MCF 10A (cell line): ENCODE measurements at regions not wholly inside any gene's neighbourhood (a gene's known extent, or its start where the extent isn't known, plus 50 kb on each side); places are given as distances from the start of the nearest gene placed in this dataset.

ENCODE experiments used
- BruUV-seq: library from RNA; stranded (reverse); fragments of 400-500 nt; replicated peaks from 2 replicates; lab custom pipeline; 2021; lab: Mats Ljungman, UMichigan
- CTCF ChIA-PET: fragments of 300-600 bp; sonication (Branson Sonifier 250); formaldehyde crosslinking; extraction: SDS; loops from one replicate; lab custom pipeline; 2021; ENCODE audit warnings: antibody characterized with exemption, inconsistent platforms; lab: Yijun Ruan, JAX
- POLR2A ChIA-PET: fragments of 300-600, 350-650 bp; sonication (Branson Sonifier 250); formaldehyde crosslinking; extraction: SDS; loops from one replicate; lab custom pipeline; 2020; ENCODE audit warnings: antibody characterized with exemption, inconsistent platforms; lab: Yijun Ruan, JAX
- DNase-seq: peaks from one replicate; pipeline ENCODE4 v3.0.0-alpha.2; 2018; ENCODE audit not compliant: unreplicated experiment
- H3K27ac Mint-ChIP-seq: one replicate; pipeline ENCODE4 v1.8.0; 2022; ENCODE audit warnings: mild to moderate bottlenecking, low read depth, mixed read lengths; ENCODE audit not compliant: unreplicated experiment
- H3K27me3 Mint-ChIP-seq: one replicate; pipeline ENCODE4 v1.8.0; 2022; ENCODE audit warnings: mixed read lengths; ENCODE audit not compliant: insufficient read depth, unreplicated experiment
- H3K36me3 Mint-ChIP-seq: one replicate; pipeline ENCODE4 v1.8.0; 2022; ENCODE audit warnings: mild to moderate bottlenecking, moderate library complexity, mixed read lengths; ENCODE audit not compliant: insufficient read depth, unreplicated experiment
- H3K4me1 Mint-ChIP-seq: one replicate; pipeline ENCODE4 v1.8.0; 2022; ENCODE audit warnings: mixed read lengths; ENCODE audit not compliant: insufficient read depth, unreplicated experiment
- H3K4me3 Mint-ChIP-seq: one replicate; pipeline ENCODE4 v1.8.0; 2022; ENCODE audit warnings: mild to moderate bottlenecking, moderate library complexity, mixed read lengths; ENCODE audit not compliant: unreplicated experiment
- H3K9me3 Mint-ChIP-seq: one replicate; pipeline ENCODE4 v1.8.0; 2022; ENCODE audit warnings: mixed read lengths; ENCODE audit not compliant: unreplicated experiment
- CTCF ChIP-seq: fragments of 200-600 bp; IDR thresholded peaks from one replicate; pipeline ENCODE4 v1.8.0; 2022; ENCODE audit warnings: antibody characterized with exemption, mild to moderate bottlenecking; ENCODE audit not compliant: unreplicated experiment
- intact Hi-C: fragments of 100-400 bp; cut with micrococcal nuclease; formaldehyde crosslinking; loops from 2 replicates; pipeline ENCODE4 v1.14.1; 2022

GRCh38 chr11:71097506-71098240 is 154.7 kb downstream of the SHANK2 start:
- no peaks in the 10 kb centered on the region for H3K4me1 Mint-ChIP-seq
- intact Hi-C loops: no loop called here
- no peak for DNase-seq
- BruUV-seq: no TSS peak
- no peak overlapping the region for H3K4me3 Mint-ChIP-seq
- H3K36me3 Mint-ChIP-seq: no peaks in the 10 kb centered on the region
- ChIA-PET CTCF (interaction anchor here (0.7 kb wide), 1 partner anchor 217 kb away, joined by 4 read pairs; no protein-coding TSS in a partner anchor), POLR2A (interaction anchor here (0.6 kb wide), 1 partner anchor 236 kb away, joined by 3 read pairs; no protein-coding TSS in a partner anchor)
- no peak overlapping the region for H3K27ac Mint-ChIP-seq
- no peak for TF ChIP-seq CTCF
- H3K27me3 Mint-ChIP-seq: no peaks in the 10 kb centered on the region
- peaks cover 19% of the 10 kb centered on the region for H3K9me3 Mint-ChIP-seq

- POLR2A ChIA-PET: interaction anchor here (0.6 kb wide), 1 partner anchor 237 kb away, joined by 3 read pairs; no protein-coding TSS in a partner anchor
- no TSS peak for BruUV-seq
- Mint-ChIP-seq H3K4me1 (no peaks in the 10 kb centered on the region), H3K9me3 (peaks cover 26% of the 10 kb centered on the region), H3K4me3 (no peak overlapping the region), H3K27me3 (no peaks in the 10 kb centered on the region), H3K27ac (no peak overlapping the region), H3K36me3 (no peaks in the 10 kb centered on the region)
- intact Hi-C loops: no loop called here
- CTCF ChIA-PET: interaction anchor here (0.7 to 0.9 kb wide), 2 partner anchors 20 to 216 kb away, joined by 3 to 4 read pairs; no protein-coding TSS in a partner anchor
- no peak for DNase-seq
- no peak for TF ChIP-seq CTCF
Observed at GRCh38 chr11:71096751-71097388, 155.5 kb downstream of the SHANK2 start.

- no peak for TF ChIP-seq CTCF
- Mint-ChIP-seq H3K4me1 (no peaks in the 10 kb centered on the region), H3K4me3 (no peak overlapping the region), H3K27me3 (no peaks in the 10 kb centered on the region), H3K36me3 (no peaks in the 10 kb centered on the region), H3K27ac (no peak overlapping the region), H3K9me3 (peaks cover 31% of the 10 kb centered on the region)
- intact Hi-C loops: no loop called here
- no TSS peak for BruUV-seq
- no peak for DNase-seq
- CTCF ChIA-PET: no interaction called here
- POLR2A ChIA-PET: no interaction called here
Observed at GRCh38 chr11:71095294-71095850, 157.0 kb downstream of the SHANK2 start.
